ENCODE measurements at regions not wholly inside any gene's neighbourhood (a gene's known extent, or its start where the extent isn't known, plus 50 kb on each side); places are given as distances from the start of the nearest gene placed in this dataset.
"Not testable (repeated sequence)": the region's sequence is repeated elsewhere in the genome, so short reads cannot be mapped to it uniquely, and the experiment has no call there.

DNA sequence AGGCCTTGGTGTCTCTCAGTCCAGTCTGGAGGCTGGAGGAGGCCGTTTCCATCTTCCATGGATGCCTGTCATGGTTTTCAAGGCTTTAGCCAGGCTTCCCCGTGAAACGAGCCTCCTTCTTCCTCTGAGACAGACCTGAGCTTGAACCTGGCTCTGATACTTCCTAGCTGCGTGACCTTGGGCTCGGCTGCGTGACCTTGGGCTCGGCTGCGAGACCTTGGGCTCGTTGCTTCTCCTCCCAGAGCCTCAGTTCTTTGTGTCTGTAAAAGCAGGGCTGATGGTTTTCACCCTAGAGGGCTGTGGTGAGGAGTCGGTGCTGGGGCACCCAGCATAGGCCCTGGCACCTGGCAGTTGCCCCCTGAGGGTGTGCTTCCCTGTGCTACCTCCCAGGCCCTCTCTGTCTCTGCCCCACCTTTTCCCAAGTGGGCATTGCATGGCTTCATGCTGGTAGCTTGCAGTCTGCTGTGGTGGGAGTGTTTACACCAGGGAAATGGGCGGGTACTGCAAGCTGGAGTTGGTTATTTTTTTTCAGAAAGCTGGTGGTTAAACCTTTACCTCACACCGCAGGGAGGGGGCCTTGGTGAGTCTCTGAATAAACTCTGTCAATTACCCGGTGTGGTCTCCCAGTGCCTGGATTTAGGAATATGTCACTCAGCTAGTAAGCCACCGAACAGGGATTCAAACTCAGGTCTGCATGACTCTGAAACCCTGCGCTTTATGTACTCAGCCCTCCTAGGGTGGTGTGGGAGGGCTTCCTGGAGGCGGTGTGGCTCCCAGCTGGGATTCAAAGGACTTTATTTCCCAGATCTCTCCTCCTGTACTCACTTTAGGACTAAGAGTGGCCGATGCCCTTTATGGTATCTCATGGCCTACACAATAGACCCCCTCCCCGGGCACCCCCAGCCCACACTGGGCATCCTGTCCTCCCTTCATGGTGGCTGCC is 129.0 kb upstream of the CIBAR2 start:
- no peak for DNase-seq

DNA sequence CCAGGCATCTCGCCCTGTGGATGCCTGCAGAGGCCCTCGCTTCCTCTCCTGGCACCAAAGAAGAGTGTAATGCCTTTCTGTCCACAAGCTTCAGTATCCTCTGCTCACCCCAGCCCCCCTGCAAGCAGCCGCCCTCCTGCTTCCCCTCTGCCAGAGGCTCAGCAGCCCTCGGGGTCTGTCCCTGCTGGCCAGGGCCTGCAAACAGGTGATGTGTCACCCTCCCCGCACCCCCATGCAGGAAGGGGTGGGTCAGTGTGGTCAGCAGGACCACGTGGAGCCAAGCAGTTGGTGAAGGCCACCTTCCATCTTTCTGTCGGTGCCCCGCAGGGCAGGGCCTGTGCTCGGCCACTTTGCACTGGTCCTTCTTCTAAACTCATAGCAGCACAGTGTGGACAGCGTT is 129.9 kb upstream of the CIBAR2 start:
- no peak for DNase-seq

DNA sequence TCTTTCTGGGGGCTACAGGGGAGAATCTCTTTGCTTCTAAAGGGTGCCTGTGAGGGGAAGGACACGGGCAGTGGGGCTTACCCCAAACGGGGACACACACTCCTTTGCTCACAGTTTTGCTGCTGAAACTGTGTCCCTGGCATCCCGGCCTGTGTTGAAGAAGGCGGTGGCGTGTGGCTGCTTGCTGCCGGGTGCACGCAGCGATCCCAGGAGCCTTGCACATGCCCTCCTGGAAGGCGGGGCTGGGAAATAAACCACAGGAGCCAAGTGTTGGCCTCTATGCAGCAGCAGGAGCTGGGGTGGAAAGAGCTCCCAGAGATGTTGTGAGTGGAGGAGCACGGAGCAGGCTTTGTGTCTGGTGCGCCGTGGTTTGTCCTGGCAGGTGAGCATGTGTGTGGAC is 131.0 kb upstream of the CIBAR2 start:
- DNase-seq = no peak

DNA sequence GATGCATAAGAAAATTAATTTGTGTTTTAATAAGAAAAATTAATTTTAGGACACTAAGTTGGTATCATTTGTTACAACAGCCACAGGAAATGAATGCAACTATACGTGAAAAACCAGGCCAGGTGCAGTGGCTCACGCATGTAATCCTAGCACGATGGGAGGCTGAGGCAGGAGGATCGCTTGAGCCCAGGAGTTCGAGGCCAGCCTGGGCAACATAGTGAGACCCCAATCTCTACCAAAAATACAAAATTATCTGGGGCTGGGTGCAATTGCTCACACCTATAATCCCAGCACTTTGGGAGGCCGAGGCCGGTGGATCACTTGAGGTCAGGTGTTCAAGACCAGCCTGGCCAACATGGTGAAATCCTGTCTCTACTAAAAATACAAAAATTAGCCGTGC is 132.2 kb upstream of the CIBAR2 start:
- DNase-seq = not testable (repeated sequence)

DNA sequence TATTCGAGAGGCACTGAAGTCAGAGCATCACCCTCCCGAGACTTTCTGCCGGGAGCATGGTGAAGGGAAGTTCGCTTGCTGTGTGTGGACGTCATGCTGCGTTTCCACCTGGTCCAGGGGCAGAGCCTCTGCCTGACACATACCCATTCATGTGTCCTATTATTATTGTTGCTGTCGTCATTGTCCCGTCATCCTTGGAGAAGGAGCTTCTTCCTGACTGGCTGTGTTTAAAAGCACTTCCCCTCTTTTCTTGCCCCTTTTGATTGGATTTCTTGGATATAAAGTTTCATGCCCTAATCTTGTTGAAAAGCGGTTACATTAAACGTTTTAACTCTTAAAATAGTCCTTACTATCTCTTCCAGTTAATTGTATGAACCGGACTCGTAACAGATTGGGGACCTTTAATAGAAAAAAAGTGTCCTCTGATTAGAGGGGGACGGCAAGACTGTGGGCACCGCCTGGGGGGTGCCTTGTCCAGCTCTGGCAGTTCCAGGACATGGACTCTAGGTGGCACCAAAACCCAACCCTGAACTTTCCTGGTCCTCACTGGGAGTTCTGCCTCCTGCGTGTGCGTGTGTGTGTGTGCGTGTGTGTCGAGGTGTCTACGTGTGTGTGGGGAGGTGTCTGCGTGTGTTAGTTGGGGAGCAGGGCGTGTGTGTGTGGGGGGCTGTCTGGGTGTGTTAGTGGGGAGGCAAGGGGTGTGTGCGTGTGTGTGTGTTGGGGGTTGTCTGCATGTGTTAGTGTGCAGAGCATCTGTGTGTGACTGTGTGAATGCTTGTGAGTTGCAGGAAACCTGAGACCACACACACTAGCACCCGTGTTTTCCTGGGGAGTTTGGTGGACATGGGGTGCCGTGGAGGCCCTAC is 133.3 kb upstream of the CIBAR2 start:
- DNase-seq = no peak

DNA sequence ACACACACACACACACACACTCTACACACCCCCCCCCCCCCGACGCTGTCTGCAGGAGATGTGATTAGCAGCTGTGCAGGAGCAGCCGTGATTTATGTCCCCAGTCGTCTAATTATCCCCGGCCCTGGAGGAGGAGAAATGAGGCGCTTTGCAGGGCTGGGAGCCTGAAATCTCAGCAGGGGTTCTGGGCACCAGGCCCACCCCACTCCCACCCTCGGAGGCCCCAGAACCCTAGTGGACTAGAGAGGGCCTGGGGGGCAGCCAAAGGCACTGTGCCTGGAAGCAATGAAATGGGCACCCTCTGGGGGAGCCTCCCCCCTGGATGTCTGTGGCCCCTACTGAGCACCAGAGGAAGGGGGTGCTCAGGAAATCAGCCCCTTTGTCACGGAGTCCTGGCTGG is 134.2 kb upstream of the CIBAR2 start:
- DNase-seq = no peak

DNA sequence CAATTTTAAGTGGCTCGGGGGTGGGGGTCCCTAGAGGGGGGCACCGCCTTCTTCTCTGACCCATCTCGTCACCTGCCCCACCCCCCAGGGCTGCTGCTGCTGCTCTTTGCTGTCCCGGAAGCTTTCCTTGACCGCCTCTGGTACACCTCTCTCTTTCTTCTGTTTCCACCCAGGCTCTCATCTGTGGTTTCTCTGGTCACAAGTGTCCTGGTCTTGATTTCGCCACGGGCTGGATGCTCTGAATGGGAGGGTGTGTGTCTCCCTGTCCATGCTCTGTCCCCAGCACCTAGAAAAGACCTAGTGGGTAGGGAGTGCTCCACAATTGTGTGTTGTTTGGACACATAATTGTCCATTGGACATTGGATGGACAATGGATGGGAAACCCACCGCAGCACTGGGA is 134.7 kb upstream of the CIBAR2 start:
- no peak for DNase-seq

DNA sequence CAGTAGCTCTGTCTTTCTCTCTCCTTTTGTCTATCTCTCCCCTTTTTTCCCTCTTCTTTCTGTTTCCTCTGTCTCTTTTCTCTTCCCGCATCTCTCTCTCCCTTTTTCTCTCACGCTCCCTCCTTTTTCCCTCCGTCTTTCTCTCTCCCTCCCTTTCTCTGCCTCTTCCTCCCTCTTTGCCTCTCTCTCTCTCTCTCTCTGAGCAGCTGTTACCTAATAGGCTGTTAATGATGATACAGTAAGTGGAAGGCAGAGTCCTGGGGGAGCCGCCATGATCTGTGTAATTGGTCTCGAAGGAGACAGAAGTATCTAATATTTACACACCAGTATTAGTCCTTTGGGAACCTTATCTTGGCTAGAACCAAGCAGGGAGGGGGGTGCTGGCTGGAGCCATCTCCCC is 136.1 kb upstream of the CIBAR2 start:
- no peak for DNase-seq

DNA sequence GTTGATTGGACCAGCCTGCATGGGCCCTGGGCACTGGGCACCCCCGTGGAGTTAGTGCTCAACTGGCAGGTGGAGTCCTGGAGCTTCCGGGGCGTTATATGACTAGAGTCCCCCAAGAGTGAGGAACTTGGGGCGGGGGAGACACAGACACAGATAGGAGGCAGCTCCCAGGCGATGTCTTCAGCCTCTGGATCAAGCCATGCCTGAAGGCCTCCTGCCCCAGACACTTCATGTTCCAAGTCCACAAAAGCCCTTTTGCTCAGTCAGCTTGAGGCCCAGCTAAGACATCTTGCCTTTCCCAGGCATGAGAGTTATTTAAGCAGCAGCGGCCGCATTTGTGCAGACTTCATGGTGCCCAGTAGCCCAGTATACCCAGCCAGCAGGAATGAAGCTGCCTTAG is 136.6 kb upstream of the CIBAR2 start:
- DNase-seq = no peak

DNA sequence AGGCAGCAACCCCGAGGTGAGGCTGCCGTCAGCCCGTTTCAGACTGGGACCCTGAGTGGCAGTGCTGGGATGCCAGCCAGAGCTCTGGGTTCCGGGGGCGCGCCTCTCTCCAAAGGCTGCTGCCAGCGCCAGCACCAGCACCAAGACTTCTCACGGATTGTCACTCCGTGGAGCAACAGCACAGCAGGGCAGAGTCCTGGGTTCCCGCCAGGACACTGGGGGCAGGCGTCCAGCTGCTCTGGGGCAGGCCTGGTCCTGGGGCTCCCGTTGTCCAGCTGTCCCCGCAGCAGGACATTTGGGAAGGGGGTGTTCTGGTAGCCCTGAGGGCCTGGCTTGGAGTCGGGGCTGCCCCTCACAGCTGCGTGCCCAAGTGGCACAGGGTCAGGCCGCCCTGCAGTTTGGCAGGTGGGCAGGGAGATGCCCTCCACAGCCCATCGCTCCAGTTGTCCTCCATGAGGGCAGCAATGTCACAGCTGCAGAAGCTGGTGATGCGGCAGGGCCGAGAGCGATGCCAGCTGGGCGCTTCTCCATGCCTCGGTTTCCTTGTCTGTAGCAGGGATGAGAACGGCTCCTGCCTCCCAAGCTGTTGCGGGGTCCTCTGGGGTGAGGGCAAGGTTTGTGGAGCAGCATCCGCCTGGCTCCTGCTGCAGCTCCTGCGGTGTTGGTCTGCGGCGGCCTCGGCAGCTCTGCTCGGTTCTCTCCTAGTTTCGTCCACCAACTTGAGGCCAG is 137.3 kb upstream of the CIBAR2 start:
- DNase-seq = no peak

DNA sequence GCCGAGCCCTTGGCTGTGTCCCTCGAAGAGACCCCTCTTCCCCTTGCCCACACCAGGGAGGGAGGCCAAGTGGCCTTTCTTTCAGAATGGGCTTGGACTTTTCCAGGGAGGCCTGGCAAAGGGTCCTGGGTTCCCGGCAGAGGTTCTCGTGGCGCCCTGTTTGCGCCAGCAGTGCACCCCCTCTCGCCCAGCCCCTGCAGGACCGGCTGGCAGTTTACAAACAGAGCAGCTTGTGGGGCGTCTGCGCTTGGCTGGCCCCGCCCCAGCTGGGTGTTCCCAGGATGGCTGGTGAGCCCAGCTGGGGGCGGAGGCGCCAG is 137.8 kb upstream of the CIBAR2 start:
- no peak for DNase-seq

DNA sequence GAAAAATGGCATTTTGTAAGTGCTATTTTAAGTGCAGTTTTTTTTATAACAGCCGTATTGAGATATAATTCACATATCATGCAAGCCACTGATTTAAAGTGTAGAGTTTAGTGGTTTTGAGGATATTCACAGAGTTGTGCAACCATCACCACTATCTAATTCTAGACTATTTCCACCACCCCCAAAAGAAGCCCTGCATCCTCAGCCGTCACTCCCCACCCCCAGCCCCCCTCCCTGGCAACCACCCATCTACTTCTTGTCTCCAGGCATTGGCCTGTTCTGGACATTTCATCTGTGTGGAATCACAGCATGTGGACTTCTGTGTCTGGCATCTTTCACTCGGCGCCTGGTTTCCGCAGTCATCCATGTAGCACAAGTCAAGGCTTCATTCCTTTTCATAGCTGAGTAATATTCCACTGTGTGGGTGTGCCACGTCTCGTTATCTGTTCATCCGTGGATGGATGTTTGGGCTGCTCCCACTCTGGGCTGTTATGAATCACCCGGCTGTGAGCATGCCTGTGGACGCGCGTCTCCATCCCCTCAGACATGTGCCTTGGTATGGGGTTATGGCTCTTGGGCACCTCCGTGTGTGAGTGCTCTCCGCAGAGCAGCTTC is 138.4 kb upstream of the CIBAR2 start:
- DNase-seq = no peak

DNA sequence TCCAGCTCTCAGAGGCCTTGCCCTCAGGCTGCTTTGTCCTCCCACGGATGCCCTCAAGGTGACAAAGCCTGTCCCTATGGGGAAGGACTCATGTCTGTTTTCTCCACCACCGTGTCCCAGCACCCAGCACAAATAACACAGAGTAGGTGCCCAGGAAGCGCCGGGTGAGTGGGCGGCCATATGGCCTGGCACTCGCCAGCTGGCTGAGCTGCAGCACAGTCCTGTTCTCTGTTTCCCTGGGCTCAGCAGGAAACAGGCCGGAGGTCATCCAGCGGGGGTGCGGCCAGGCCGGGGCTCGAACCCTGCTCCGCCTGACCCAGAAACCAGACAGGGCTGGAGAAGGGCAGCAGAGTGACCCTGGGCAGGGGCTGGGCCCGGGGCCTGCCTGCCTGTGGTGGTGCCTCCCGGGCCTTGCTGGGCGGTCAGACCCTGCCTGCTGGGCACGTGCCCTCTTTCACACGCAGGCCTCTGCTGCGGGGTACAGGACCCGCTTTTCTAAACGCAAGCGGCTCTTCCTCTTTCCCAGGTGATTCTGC is 139.0 kb upstream of the CIBAR2 start:
- no peak for DNase-seq

DNA sequence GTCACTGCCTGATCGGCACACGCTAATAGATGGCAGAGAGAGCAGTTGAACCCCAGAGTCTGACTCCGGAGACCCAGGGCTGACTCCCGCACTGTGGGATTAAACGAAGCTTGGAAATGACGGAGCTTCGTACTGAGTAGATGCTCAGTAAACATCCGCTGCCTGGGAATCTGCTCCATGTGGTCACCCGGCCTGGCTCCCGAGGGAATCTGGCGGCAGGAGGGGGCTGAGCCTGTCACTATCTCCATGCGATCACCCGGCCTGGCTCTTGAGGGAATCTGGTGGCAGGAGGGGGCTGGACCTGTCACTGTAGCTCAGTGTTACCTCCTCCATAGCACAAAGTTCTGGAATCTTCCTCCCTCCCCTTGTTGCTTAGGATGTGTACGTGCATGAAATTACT is 139.7 kb upstream of the CIBAR2 start:
- DNase-seq = no peak

DNA sequence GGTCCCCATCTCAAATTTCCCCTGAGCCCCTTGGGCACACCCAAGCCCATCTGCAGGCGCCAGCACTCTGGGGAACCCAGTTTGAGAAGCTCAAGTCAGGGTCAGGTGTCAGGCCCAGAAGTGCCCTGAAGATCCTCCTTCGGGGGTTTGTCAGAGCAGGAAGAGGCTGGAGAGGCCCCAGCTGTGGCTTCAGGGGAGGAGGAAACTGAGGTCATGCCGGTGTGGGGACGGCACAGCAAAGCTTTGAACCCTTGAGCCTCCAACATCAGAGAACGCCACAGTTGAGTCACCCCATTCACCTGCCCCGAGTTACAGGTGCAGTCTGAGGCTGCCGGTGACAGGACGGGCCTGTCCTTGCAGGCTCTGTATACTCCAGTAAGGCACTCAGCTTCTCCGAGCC is 140.2 kb upstream of the CIBAR2 start:
- no peak for DNase-seq

DNA sequence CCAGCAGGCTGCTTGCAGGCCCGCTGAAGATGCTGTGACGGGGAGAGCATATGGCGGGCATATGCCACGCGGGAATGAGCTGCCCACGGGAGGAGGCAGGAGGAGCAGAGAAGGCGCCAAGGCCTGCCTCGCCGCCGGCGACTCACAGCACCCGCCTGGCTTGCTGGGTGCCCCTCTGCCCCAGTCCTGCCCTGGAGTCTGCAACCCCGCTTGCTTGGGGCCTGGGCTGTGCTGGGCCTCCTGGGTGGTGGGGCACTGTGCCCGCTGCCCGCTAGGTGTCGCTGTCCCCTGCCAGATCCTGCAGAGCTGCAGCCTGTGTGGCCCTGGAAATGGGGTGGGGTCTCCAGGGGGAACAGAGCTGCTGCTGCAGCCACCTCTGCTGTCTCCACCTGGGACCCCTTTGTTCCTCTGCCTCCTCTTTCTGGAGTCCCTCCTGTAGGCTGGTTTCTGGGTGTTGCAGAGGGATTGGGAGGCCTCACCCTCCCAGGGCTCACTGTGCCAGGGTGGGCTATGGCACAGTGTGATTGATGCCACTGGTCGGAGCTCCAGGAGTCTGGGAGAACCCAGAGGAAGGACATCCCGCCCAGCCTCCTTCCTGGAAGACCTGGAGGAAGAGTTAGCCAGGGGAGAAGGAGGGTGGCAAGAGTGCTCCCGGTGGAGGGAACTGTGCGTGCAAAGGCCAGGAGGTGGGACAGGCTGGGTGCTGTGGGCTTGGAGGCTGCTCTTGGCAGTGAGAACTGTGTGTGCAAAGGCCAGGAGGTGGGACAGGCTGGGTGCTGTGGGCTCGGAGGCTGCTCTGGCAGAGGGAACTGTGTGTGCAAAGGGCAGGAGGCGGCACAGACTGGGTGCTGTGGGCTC is 141.0 kb upstream of the CIBAR2 start:
- no peak for DNase-seq

DNA sequence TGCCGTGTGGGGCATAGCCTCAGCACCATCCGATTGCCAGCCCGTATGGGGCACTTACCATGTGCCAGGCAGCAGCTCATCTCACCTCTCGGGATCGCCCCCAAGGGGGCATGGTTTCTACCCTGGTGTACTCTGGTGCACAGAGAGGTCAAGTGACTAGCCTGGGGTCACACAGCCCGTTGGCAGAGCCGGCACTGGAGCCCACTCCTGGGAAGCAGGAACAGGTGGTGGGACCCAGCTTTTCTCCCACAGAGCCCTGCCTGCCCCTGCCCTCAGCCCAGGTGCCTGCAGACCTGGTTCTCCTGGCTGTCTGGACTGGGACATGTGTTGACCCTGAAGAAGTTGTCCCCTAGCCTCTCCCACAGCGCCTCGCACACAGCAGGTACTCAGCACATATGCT is 141.8 kb upstream of the CIBAR2 start:
- DNase-seq = no peak

DNA sequence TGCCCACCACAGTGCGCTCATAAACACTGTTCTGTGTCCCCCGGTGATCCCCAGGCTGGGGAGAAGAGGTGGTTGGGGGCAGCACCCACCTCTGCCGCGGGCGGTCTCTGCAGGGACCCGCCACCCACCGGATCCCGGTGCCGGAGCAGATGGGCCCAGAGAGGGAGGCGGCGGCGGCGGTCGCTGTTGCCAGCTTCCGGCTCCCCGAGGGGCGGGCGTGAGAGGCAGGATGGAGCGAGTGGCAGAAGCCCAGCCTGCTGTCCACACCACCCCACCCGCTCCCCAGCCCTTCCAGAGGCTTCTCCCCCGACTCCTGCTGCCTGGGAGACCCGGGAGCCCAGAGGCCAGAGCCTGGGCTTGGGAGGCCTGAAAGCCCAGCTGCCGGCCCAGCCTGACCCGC is 142.6 kb upstream of the CIBAR2 start:
- DNase-seq = no peak

DNA sequence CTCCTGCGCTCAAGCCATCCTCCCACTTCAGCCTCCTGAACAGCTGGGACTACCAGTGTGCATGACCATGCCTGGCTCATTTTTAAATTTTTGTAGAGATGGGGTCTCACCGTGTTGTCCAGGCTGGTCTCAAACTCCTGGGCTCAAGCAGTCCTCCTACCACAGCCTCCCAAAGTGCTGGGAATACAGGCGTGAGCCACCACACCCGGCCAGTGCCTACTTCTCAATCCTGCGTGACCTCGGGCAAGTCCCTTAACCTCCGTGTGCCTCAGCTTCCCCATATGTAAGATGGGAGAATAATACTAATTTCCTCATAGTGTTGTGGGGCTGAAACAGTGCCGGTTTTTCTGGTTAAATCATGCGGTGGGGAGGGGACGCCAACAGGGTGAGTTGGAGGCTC is 143.5 kb upstream of the CIBAR2 start:
- DNase-seq = no peak

DNA sequence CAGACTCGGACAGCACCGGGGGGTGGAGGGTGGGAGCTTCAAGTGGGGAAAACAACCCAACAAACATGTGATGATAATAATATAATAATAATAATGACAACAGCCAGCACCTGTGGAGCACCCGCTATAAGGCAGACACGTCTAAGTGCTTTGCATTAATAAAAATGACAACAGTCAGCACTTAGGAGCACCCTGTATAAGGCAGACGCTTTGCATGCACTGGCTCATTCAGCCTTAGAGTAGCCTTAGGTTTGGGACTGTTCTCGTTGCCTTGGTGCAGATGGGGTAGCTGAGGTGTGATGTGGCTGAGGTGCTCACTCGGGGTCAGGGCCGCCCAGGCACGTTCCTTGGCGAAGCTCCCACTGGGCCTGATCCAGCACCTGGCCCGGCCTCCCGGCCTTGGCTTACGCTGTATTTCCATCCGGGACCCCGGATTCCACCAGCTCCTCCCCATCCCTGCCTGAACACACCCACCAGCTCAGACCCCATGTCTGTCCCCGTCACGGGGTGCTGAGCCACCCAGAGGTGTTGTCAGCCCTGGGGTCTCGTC is 144.0 kb upstream of the CIBAR2 start:
- no peak for DNase-seq

DNA sequence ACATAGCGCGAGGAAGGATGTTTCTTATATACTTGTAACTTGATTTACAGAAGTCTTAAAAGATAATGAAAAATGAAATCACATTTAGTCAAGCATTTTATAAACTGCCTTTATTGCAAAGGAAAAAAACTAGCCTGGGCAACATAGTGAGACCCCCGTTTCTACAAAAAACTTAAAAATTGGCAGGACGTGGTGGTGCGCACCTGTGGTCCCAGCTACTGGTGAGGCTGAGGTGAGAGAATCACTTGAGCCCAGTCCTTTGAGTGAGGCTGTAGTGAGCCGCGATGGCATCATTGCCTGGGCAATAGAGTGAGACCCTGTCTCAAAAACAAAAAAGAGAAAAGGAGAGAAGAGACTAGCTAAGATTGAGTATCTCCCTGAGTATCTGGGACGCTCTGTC is 145.2 kb upstream of the CIBAR2 start:
- DNase-seq = no peak

DNA sequence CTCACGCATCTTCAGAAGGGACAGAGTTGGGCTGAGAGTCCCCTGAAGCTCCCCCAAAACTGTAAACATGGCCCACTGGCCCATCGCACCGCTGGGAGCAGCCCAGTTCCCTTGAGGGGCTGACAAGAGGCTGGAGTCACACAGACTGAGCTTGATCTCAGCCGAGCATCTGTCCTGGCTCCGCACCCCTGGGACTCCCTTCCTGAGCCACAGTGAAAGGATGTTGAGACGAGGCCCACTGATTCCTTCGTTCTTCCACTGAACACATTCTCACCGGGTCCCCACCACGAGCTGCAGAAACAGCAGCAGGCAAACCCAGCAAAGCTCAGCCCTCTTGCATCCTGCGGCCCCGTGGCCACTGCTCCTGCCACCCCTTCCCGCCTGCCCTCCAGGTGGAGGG is 145.9 kb upstream of the CIBAR2 start:
- DNase-seq = no peak

Data from GOT3 (cell line).